ENCODE measurements at regions not wholly inside any gene's neighbourhood (a gene's known extent, or its start where the extent isn't known, plus 50 kb on each side); places are given as distances from the start of the nearest gene placed in this dataset.

DNA sequence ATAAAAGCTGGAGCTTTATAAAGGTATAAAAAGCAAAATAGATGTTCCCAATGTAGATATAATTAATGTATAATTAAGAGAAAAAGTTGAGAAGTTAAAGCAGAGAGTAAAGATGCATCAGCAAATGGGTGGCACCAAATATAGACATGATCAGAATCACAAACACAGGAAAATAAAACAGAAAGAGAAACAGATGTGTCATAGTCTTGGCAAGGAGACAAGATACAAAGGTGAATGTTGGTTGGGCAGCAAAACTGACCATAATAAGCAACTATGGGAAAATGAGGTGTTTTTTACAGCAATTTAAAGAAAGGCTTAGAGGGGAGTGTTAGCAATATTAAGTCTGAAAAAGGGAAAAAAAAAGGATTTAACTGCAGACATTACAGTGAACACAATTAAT is 135.4 kb upstream of the CLEC14A start:
- Histone ChIP-seq H3K9me3 (ENCODE audit: control insufficient read depth, insufficient read depth, low read depth, low read length) (no peaks in the 10 kb centered on the region), H3K27ac (ENCODE audit: extremely low read depth, low read depth, low read length) (no peak overlapping the region), H3K4me1 (ENCODE audit: control insufficient read depth, insufficient read depth, low read length) (no peaks in the 10 kb centered on the region), H3K4me3 (ENCODE audit: low read depth, low read length) (no peak overlapping the region), H3K36me3 (ENCODE audit: control insufficient read depth in 2 of 2, insufficient read depth in 1 of 2, low read length in 2 of 2) (no peaks in the 10 kb centered on the region)
- TF ChIP-seq ZNF404 (tag by site-specific recombination; IDR thresholded peaks at IDR 0.05), result no peak
- POLR2A ChIA-PET, result no interaction called here
- CTCF ChIA-PET, result interaction anchor here (1.0 kb wide), 1 partner anchor 14 kb away, joined by 3 read pairs; no protein-coding TSS in a partner anchor

DNA sequence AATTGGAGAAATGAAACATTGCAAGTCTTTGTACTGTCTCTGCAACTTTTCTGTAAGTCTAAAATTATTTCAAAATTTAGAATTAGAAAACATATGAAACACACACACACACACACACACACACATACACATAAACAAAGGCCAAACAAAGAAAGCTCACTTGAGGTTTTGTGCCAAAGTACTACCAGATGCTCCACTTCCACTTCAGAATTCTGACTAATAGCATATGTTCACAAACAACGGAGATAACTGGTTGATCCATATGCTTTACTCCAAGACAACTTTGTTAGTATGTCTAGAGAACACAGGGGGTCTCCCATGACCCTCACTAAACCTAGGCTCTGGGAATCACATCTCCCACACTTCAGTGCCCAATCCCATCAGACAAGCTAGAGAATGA is 133.8 kb upstream of the CLEC14A start:
- Histone ChIP-seq H3K9me3 (ENCODE audit: control insufficient read depth, insufficient read depth, low read depth, low read length) (no peaks in the 10 kb centered on the region), H3K4me1 (ENCODE audit: control insufficient read depth, insufficient read depth, low read length) (no peaks in the 10 kb centered on the region), H3K27ac (ENCODE audit: extremely low read depth, low read depth, low read length) (no peak overlapping the region), H3K4me3 (ENCODE audit: low read depth, low read length) (no peak overlapping the region), H3K36me3 (ENCODE audit: control insufficient read depth in 2 of 2, insufficient read depth in 1 of 2, low read length in 2 of 2) (no peaks in the 10 kb centered on the region)
- ChIA-PET POLR2A (no interaction called here), CTCF (no interaction called here)
- no peak for TF ChIP-seq ZFP69B (tag by site-specific recombination; IDR thresholded peaks at IDR 0.05)
- TF ChIP-seq ZNF600 (tag by site-specific recombination; IDR thresholded peaks at IDR 0.05), result no peak
- no peak for TF ChIP-seq ZNF747 (tag by site-specific recombination; IDR thresholded peaks at IDR 0.05)
- no peak for TF ChIP-seq PBX3 (CRISPR knock-in tag; IDR thresholded peaks at IDR 0.05)
- no peak for TF ChIP-seq WT1 (tag by site-specific recombination; IDR thresholded peaks at IDR 0.05)
- no peak for TF ChIP-seq ZNF391 (tag by site-specific recombination; IDR thresholded peaks at IDR 0.05; ENCODE audit: borderline replicate concordance, low read depth)
- no peak for TF ChIP-seq ZBTB48 (tag by site-specific recombination; IDR thresholded peaks at IDR 0.05)
- TF ChIP-seq ZNF354C (tag by site-specific recombination; IDR thresholded peaks at IDR 0.05; ENCODE audit: borderline replicate concordance, low read depth), result no peak
- no peak for TF ChIP-seq ZNF510 (tag by site-specific recombination; IDR thresholded peaks at IDR 0.05; ENCODE audit: insufficient replicate concordance)
- TF ChIP-seq ZNF488 (tag by site-specific recombination; IDR thresholded peaks at IDR 0.05), result no peak
- no peak for TF ChIP-seq FEZF1 (tag by site-specific recombination; IDR thresholded peaks at IDR 0.05)
- TF ChIP-seq ZNF843 (tag by site-specific recombination; IDR thresholded peaks at IDR 0.05), result no peak
- TF ChIP-seq ZNF433 (tag by site-specific recombination; IDR thresholded peaks at IDR 0.05; ENCODE audit: low read depth), result no peak
- TF ChIP-seq, protein P1, sequence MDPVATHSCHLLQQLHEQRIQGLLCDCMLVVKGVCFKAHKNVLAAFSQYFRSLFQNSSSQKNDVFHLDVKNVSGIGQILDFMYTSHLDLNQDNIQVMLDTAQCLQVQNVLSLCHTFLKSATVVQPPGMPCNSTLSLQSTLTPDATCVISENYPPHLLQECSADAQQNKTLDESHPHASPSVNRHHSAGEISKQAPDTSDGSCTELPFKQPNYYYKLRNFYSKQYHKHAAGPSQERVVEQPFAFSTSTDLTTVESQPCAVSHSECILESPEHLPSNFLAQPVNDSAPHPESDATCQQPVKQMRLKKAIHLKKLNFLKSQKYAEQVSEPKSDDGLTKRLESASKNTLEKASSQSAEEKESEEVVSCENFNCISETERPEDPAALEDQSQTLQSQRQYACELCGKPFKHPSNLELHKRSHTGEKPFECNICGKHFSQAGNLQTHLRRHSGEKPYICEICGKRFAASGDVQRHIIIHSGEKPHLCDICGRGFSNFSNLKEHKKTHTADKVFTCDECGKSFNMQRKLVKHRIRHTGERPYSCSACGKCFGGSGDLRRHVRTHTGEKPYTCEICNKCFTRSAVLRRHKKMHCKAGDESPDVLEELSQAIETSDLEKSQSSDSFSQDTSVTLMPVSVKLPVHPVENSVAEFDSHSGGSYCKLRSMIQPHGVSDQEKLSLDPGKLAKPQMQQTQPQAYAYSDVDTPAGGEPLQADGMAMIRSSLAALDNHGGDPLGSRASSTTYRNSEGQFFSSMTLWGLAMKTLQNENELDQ (tag by site-specific recombination; IDR thresholded peaks at IDR 0.05; ENCODE audit: low read depth), result no peak
- TF ChIP-seq, protein P2, sequence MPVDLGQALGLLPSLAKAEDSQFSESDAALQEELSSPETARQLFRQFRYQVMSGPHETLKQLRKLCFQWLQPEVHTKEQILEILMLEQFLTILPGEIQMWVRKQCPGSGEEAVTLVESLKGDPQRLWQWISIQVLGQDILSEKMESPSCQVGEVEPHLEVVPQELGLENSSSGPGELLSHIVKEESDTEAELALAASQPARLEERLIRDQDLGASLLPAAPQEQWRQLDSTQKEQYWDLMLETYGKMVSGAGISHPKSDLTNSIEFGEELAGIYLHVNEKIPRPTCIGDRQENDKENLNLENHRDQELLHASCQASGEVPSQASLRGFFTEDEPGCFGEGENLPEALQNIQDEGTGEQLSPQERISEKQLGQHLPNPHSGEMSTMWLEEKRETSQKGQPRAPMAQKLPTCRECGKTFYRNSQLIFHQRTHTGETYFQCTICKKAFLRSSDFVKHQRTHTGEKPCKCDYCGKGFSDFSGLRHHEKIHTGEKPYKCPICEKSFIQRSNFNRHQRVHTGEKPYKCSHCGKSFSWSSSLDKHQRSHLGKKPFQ (tag by site-specific recombination; IDR thresholded peaks at IDR 0.05), result no peak

DNA sequence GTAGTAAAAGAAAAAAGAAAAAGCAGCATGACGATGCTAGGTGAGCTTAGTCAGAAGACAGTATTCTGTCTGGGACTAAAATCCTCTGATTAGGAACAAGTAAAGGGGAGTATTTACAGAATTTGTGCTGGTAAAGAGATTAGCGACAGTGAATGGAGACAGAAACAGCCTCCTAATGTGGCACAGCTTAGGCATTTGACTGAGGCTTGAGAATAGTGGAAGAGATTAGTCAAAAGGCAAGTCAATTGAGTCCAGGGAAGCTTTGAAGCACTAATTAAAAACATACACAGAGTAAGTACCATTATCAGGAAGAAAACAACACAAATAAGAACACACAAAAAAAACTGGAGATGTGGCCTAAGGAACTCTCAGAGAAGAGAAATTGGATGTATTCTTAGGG is 131.9 kb upstream of the CLEC14A start:
- ChIA-PET CTCF (no interaction called here), POLR2A (no interaction called here)
- Histone ChIP-seq H3K4me1 (ENCODE audit: control insufficient read depth, insufficient read depth, low read length) (no peaks in the 10 kb centered on the region), H3K9me3 (ENCODE audit: control insufficient read depth, insufficient read depth, low read depth, low read length) (no peaks in the 10 kb centered on the region), H3K4me3 (ENCODE audit: low read depth, low read length) (no peak overlapping the region), H3K27ac (ENCODE audit: extremely low read depth, low read depth, low read length) (no peak overlapping the region), H3K36me3 (ENCODE audit: control insufficient read depth in 2 of 2, insufficient read depth in 1 of 2, low read length in 2 of 2) (no peaks in the 10 kb centered on the region)
- TF ChIP-seq ZNF510 (tag by site-specific recombination; IDR thresholded peaks at IDR 0.05; ENCODE audit: insufficient replicate concordance), result no peak
- no peak for TF ChIP-seq ZNF791 (tag by site-specific recombination; IDR thresholded peaks at IDR 0.05)
- no peak for TF ChIP-seq ZNF629 (tag by site-specific recombination; IDR thresholded peaks at IDR 0.05)
- no peak for TF ChIP-seq GLIS1 (tag by site-specific recombination; IDR thresholded peaks at IDR 0.05)
- TF ChIP-seq ZNF394 (tag by site-specific recombination; IDR thresholded peaks at IDR 0.05; ENCODE audit: borderline replicate concordance), result no peak
- no peak for TF ChIP-seq ZNF776 (tag by site-specific recombination; IDR thresholded peaks at IDR 0.05; ENCODE audit: borderline replicate concordance)
- no peak for TF ChIP-seq ZBTB7A (tag by site-specific recombination; IDR thresholded peaks at IDR 0.05; ENCODE audit: low read depth)
- TF ChIP-seq, protein P3, sequence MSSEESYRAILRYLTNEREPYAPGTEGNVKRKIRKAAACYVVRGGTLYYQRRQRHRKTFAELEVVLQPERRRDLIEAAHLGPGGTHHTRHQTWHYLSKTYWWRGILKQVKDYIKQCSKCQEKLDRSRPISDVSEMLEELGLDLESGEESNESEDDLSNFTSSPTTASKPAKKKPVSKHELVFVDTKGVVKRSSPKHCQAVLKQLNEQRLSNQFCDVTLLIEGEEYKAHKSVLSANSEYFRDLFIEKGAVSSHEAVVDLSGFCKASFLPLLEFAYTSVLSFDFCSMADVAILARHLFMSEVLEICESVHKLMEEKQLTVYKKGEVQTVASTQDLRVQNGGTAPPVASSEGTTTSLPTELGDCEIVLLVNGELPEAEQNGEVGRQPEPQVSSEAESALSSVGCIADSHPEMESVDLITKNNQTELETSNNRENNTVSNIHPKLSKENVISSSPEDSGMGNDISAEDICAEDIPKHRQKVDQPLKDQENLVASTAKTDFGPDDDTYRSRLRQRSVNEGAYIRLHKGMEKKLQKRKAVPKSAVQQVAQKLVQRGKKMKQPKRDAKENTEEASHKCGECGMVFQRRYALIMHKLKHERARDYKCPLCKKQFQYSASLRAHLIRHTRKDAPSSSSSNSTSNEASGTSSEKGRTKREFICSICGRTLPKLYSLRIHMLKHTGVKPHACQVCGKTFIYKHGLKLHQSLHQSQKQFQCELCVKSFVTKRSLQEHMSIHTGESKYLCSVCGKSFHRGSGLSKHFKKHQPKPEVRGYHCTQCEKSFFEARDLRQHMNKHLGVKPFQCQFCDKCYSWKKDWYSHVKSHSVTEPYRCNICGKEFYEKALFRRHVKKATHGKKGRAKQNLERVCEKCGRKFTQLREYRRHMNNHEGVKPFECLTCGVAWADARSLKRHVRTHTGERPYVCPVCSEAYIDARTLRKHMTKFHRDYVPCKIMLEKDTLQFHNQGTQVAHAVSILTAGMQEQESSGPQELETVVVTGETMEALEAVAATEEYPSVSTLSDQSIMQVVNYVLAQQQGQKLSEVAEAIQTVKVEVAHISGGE (tag by site-specific recombination; conservative IDR thresholded peaks at IDR 0.05; ENCODE audit: low read depth), result no peak
- TF ChIP-seq ZBTB8A (tag by site-specific recombination; IDR thresholded peaks at IDR 0.05), result no peak

Measured in HEK293 (cell line).